Kidney (tissue), 13 donors: ENCODE measurements at regions not wholly inside any gene's neighbourhood (a gene's known extent, or its start where the extent isn't known, plus 50 kb on each side); places are given as distances from the start of the nearest gene placed in this dataset.

Experiments used
- DNase-seq, 5 donors: peaks; one replicate each; pipeline ENCODE4 v3.0.0-alpha.2; 2013 to 2020
- FAIRE-seq: peaks from 2 replicates; lab custom pipeline; 2012; peaks lifted over from hg19 to GRCh38; lab: Jason Lieb, UNC
- H3K27ac ChIP-seq, 2 donors: one replicate each; pipeline ENCODE4 v1.7.0; 2013; ENCODE audit warnings: low read depth in 2 of 2, low read length in 2 of 2, inconsistent platforms in 1 of 2
- H3K27me3 ChIP-seq: one replicate; pipeline ENCODE4 v1.7.1; 2013; ENCODE audit warnings: low read length, inconsistent platforms; ENCODE audit not compliant: control insufficient read depth, insufficient read depth
- H3K36me3 ChIP-seq, 3 donors: one replicate each; pipeline versions ENCODE4 v1.7.0 to v1.7.1; 2013; ENCODE audit warnings: low read length in 3 of 3, control low read depth in 1 of 3, inconsistent platforms in 1 of 3; ENCODE audit not compliant: insufficient read depth in 3 of 3, control insufficient read depth in 2 of 3
- H3K4me1 ChIP-seq, 3 donors: one replicate each; pipeline versions ENCODE4 v1.7.0 to v1.7.1; 2013; ENCODE audit warnings: low read length in 3 of 3, inconsistent platforms in 1 of 3, low read depth in 1 of 3; ENCODE audit not compliant: control insufficient read depth in 2 of 3, insufficient read depth in 2 of 3
- H3K4me3 ChIP-seq, 3 donors: one replicate each; pipeline versions ENCODE4 v1.7.0 to v1.8.1; 2013; ENCODE audit warnings: low read length in 3 of 3, control low read depth in 1 of 3, inconsistent platforms in 1 of 3
- H3K9ac ChIP-seq, 3 donors: one replicate each; pipeline versions ENCODE4 v1.7.0 to v1.7.1; 2013; ENCODE audit warnings: low read length in 3 of 3, control low read depth in 1 of 3, inconsistent platforms in 1 of 3
- H3K9me3 ChIP-seq, 3 donors: one replicate each; pipeline versions ENCODE4 v1.7.0 to v1.7.1; 2013; ENCODE audit warnings: low read length in 3 of 3, control low read depth in 1 of 3, inconsistent platforms in 1 of 3; ENCODE audit not compliant: control insufficient read depth in 2 of 3, insufficient read depth in 1 of 3
- intact Hi-C: fragments of 100-400 bp; cut with DNase I; formaldehyde crosslinking; loops from one replicate; pipeline ENCODE4 v1.11.1; 2022
- TF ChIP-seq, protein P1 (sequence below): IDR thresholded peaks from 3 replicates; pipeline ENCODE4 v1.5.1; 2012; ENCODE audit warnings: mild to moderate bottlenecking, moderate library complexity, borderline replicate concordance; ENCODE audit not compliant: insufficient read depth; ENCODE audit errors: extremely low read depth
- donor health status: control.
- donor health status: control.
- donor health status: control.
- donor health status: control.
- donor health status: control.
- donor health status: DM: yes; HTN: yes; CAD: no.
- donor health status: Normal renal cell carcinoma (clear cell type).

DNA sequence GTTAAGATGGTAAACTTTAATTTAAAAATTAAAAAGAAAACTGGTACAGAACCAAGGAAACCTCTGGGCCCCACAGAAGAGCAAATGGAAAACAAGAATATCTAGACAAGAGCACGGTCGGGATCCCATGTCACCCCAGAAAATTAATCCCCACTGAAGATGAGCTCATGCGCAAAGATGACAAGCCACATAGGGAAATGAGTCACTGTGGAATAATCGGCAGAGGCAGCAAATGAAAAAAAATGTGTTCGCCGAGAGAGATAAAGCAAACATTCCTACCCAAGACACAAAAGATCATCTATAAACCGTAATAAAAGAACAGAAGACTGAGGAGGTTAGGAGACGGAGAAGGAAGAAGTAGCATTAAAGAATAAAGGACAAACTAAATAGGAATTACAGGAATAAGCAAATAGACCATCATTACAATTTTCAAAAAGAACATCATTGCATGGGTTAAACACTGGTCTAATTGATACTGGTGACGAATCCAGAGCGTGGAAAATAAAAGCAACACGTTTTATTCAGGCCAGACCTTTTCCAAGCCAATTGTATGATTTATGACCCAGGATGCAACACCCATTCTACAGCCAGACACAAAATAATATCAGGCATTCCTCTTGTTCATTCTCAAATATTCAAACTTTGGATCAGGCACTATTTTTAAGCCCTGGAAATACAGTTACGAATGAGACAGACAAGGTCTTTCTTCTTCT is 138.0 kb upstream of the ARID1B start:
- TF ChIP-seq, protein P1, sequence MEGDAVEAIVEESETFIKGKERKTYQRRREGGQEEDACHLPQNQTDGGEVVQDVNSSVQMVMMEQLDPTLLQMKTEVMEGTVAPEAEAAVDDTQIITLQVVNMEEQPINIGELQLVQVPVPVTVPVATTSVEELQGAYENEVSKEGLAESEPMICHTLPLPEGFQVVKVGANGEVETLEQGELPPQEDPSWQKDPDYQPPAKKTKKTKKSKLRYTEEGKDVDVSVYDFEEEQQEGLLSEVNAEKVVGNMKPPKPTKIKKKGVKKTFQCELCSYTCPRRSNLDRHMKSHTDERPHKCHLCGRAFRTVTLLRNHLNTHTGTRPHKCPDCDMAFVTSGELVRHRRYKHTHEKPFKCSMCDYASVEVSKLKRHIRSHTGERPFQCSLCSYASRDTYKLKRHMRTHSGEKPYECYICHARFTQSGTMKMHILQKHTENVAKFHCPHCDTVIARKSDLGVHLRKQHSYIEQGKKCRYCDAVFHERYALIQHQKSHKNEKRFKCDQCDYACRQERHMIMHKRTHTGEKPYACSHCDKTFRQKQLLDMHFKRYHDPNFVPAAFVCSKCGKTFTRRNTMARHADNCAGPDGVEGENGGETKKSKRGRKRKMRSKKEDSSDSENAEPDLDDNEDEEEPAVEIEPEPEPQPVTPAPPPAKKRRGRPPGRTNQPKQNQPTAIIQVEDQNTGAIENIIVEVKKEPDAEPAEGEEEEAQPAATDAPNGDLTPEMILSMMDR, result no peak
- FAIRE-seq (no peak), DNase-seq (no peak)
- no peak overlapping the region for H3K27ac ChIP-seq
- no peak overlapping the region for H3K4me3 ChIP-seq
- peaks cover 0 to 7% (median 2%) of the 10 kb centered on the region in 3 donors for H3K4me1 ChIP-seq
- intact Hi-C loops, result no loop called here
- H3K27me3 ChIP-seq, result no peaks in the 10 kb centered on the region
- no peaks in the 10 kb centered on the region for H3K36me3 ChIP-seq
- no peaks in the 10 kb centered on the region for H3K9me3 ChIP-seq
- H3K9ac ChIP-seq, result no peak overlapping the region

DNA sequence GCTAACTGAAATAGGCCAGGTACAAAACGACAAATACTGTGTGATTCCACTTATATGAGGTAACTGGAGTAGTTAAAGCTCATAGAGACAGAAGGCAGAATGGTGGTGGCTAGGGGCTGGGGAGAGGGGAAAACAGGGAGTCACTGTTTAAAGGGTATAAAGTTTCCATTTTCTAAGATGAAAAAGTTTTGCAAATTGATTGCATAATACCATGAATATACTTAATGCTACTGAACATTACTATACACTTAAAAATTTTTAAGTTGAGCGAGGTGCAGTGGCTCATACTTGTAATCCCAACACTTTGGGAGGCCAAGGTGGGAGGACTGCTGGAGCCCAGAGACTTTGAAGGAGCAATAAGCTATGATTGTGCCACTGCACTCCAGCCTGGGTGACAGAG is 138.6 kb upstream of the ARID1B start:
- Histone ChIP-seq H3K27me3 (no peaks in the 10 kb centered on the region), H3K9ac (no peak overlapping the region), H3K36me3 (no peaks in the 10 kb centered on the region), H3K4me3 (no peak overlapping the region), H3K27ac (no peak overlapping the region), H3K4me1 (peaks cover 0 to 7% (median 4%) of the 10 kb centered on the region in 3 donors), H3K9me3 (no peaks in the 10 kb centered on the region)
- FAIRE-seq, result no peak
- DNase-seq, result no peak
- TF ChIP-seq, protein P1, result no peak
- intact Hi-C loops, result no loop called here

DNA sequence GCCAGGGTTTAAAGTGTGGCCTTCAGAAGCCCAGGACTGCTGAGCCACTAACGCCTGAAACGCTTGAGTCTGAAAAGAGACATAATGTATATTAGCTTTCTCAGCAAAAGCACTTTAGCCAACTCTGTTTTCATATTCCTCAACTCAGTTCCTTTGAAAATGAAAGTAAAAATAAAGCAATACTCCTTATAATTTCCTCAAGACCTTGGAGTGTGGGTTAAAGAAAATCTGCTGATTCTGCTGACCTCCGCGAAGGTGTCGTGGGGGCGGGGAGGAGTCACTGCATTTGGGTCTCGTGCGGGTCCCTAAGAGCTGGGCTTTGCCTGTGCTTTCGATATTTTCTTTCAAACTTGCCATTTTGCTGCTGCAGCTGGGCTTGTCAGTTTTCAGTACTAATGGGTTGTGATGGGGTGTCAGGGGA is 142.2 kb upstream of the ARID1B start:
- TF ChIP-seq, protein P1, result no peak
- Histone ChIP-seq H3K36me3 (no peaks in the 10 kb centered on the region), H3K27ac (no peak overlapping the region), H3K27me3 (no peaks in the 10 kb centered on the region), H3K4me1 (peaks cover 0 to 7% (median 4%) of the 10 kb centered on the region in 3 donors), H3K9ac (peak overlapping the region in 1 of 3 donors; percentile 4), H3K9me3 (no peaks in the 10 kb centered on the region), H3K4me3 (peak overlapping the region; percentile 21 to 58 (median 55))
- intact Hi-C loops, result no loop called here
- FAIRE-seq (no peak), DNase-seq (no peak)
